ENCODE measurements at regions not wholly inside any gene's neighbourhood (a gene's known extent, or its start where the extent isn't known, plus 50 kb on each side); places are given as distances from the start of the nearest gene placed in this dataset.

DNA sequence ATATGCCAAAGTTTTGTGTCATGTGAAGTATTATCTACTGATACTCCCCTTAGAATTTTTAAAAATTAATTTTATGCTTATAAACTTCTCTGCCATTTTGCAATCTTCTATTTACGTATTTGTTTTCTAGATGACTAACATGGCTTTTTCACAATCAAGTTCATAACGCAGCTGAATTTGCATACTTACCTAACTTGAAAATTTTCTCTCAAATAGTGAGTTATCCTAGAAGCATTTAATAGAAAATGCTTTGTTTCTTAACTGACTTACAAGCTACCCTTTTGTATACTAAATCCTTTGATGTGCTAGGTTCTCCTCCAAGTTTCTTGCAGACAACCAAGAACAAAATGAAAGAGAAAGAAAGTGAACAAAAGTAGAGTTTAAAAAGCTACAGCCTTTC lies 683.5 kb downstream of the LIG4 start:
- TF ChIP-seq, protein P1, sequence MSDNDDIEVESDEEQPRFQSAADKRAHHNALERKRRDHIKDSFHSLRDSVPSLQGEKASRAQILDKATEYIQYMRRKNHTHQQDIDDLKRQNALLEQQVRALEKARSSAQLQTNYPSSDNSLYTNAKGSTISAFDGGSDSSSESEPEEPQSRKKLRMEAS (IDR thresholded peaks at IDR 0.05; ENCODE audit: low read depth, low read length), result no peak
- TF ChIP-seq CTCF (IDR thresholded peaks at IDR 0.05; ENCODE audit: low read depth, low read length) (no peak), POLR2A (IDR thresholded peaks at IDR 0.05; ENCODE audit: extremely low read depth, insufficient read length) (no peak), MYC (IDR thresholded peaks at IDR 0.05; ENCODE audit: low read depth, low read length) (no peak)

Data from NB4 (cell line).